Ishikawa (cell line): ENCODE measurements at regions not wholly inside any gene's neighbourhood (a gene's known extent, or its start where the extent isn't known, plus 50 kb on each side); places are given as distances from the start of the nearest gene placed in this dataset.

ENCODE experiments used
- CEBPB ChIP-seq: IDR thresholded peaks from 2 replicates; pipeline ENCODE4 v1.6.1; 2012
- CREB1 ChIP-seq: IDR thresholded peaks from 2 replicates; pipeline ENCODE4 v1.6.1; 2012; ENCODE audit warnings: low read depth
- EGR1 ChIP-seq: IDR thresholded peaks from 2 replicates; pipeline ENCODE4 v1.6.1; 2012
- EP300 ChIP-seq: IDR thresholded peaks from 2 replicates; pipeline ENCODE4 v1.6.1; 2012; ENCODE audit warnings: borderline replicate concordance
- FOXM1 ChIP-seq: IDR thresholded peaks from 2 replicates; pipeline ENCODE4 v1.6.1; 2012; ENCODE audit warnings: low read depth, borderline replicate concordance
- NFIC ChIP-seq: IDR thresholded peaks from 2 replicates; pipeline ENCODE4 v1.6.1; 2012
- RAD21 ChIP-seq: IDR thresholded peaks from 2 replicates; pipeline ENCODE4 v1.6.1; 2012; ENCODE audit warnings: low read depth
- TAF1 ChIP-seq: IDR thresholded peaks from 2 replicates; pipeline ENCODE4 v1.6.1; 2012; ENCODE audit warnings: low read depth, mild to moderate bottlenecking
- TCF12 ChIP-seq: IDR thresholded peaks from 2 replicates; pipeline ENCODE4 v1.6.1; 2012; ENCODE audit warnings: low read depth
- TEAD4 ChIP-seq: IDR thresholded peaks from 2 replicates; pipeline ENCODE4 v1.6.1; 2012
- YY1 ChIP-seq: IDR thresholded peaks from 2 replicates; pipeline ENCODE4 v1.6.1; 2012; ENCODE audit warnings: low read depth
- ZBTB7A ChIP-seq: IDR thresholded peaks from 2 replicates; pipeline ENCODE4 v1.6.1; 2012; ENCODE audit warnings: low read depth
- TF ChIP-seq, protein P1 (sequence below): IDR thresholded peaks from 2 replicates; pipeline ENCODE4 v1.6.1; 2012; ENCODE audit warnings: low read depth, mild to moderate bottlenecking
- TF ChIP-seq, protein P2 (sequence below): IDR thresholded peaks from 2 replicates; pipeline ENCODE4 v1.6.1; 2012
- TF ChIP-seq, protein P3 (sequence below): IDR thresholded peaks from 2 replicates; pipeline ENCODE4 v1.6.1; 2012

GRCh38 chr7:93039786-93040185 lies 78.0 kb downstream of the SAMD9 start:
- TF ChIP-seq, protein P1, sequence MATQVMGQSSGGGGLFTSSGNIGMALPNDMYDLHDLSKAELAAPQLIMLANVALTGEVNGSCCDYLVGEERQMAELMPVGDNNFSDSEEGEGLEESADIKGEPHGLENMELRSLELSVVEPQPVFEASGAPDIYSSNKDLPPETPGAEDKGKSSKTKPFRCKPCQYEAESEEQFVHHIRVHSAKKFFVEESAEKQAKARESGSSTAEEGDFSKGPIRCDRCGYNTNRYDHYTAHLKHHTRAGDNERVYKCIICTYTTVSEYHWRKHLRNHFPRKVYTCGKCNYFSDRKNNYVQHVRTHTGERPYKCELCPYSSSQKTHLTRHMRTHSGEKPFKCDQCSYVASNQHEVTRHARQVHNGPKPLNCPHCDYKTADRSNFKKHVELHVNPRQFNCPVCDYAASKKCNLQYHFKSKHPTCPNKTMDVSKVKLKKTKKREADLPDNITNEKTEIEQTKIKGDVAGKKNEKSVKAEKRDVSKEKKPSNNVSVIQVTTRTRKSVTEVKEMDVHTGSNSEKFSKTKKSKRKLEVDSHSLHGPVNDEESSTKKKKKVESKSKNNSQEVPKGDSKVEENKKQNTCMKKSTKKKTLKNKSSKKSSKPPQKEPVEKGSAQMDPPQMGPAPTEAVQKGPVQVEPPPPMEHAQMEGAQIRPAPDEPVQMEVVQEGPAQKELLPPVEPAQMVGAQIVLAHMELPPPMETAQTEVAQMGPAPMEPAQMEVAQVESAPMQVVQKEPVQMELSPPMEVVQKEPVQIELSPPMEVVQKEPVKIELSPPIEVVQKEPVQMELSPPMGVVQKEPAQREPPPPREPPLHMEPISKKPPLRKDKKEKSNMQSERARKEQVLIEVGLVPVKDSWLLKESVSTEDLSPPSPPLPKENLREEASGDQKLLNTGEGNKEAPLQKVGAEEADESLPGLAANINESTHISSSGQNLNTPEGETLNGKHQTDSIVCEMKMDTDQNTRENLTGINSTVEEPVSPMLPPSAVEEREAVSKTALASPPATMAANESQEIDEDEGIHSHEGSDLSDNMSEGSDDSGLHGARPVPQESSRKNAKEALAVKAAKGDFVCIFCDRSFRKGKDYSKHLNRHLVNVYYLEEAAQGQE, result no peak
- no peak for TF ChIP-seq NFIC
- TF ChIP-seq, protein P2, sequence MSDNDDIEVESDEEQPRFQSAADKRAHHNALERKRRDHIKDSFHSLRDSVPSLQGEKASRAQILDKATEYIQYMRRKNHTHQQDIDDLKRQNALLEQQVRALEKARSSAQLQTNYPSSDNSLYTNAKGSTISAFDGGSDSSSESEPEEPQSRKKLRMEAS, result no peak
- no peak for TF ChIP-seq CREB1

GRCh38 chr7:93039282-93039681 lies 78.5 kb downstream of the SAMD9 start:
- no peak for TF ChIP-seq YY1
- TF ChIP-seq, protein P2, result no peak
- TF ChIP-seq RAD21, result no peak
- no peak for TF ChIP-seq CEBPB
- no peak for TF ChIP-seq TEAD4
- TF ChIP-seq, protein P1, result no peak
- TF ChIP-seq EP300, result no peak
- TF ChIP-seq ZBTB7A, result no peak
- TF ChIP-seq FOXM1, result no peak
- no peak for TF ChIP-seq TAF1

DNA sequence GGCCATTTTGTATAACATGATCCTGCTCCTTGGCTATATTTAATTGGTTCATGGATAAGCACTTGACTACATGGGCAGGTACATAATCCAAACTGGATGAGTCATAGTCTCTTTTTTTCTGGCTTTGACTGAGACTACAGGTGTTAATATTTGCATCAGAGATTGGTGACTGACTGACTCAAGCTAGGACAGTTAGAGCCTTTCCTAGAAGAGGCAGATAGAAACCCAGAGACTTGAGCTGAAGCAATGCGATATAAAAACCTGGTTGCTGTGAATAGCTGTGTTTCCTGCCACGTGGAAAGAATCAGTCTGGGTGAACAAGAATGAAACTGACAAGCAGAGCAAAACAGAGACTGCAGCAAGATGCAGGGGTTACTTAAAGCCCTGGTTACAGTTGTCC lies 81.0 kb downstream of the SAMD9 start:
- TF ChIP-seq TCF12 (no peak), ZBTB7A (no peak), TAF1 (no peak), FOXM1 (no peak), RAD21 (no peak), EGR1 (no peak), NFIC (no peak), CREB1 (no peak), CEBPB (no peak), EP300 (no peak)
- TF ChIP-seq, protein P2, result no peak
- TF ChIP-seq, protein P3, sequence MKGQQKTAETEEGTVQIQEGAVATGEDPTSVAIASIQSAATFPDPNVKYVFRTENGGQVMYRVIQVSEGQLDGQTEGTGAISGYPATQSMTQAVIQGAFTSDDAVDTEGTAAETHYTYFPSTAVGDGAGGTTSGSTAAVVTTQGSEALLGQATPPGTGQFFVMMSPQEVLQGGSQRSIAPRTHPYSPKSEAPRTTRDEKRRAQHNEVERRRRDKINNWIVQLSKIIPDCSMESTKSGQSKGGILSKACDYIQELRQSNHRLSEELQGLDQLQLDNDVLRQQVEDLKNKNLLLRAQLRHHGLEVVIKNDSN, result no peak
- TF ChIP-seq, protein P1, result no peak

DNA sequence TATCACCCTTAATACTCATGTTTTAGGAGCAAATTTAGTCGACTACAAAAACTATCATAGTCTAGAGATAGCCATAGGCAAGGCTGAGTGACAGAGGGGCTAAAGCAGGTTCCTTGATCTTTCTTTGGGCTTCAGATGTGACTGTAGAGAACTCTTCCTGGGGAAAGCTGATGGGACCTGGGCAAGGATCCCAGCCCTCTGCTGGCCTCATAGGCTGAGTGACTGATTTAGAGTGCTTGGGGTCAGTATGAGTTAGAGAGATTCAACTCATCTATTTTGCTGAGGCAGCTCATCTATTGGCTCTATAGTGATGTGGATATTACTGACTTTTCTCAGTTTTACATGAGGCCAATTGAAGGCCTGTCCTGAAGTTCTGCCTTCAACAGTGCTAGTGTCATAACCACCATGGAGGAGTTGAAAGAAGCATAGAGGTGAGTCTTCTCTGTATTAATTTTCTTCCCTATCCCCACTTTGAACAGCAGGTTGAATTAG lies 81.6 kb downstream of the SAMD9 start:
- TF ChIP-seq RAD21, result no peak
- TF ChIP-seq, protein P3, result no peak
- TF ChIP-seq CEBPB, result no peak
- TF ChIP-seq ZBTB7A, result no peak
- TF ChIP-seq TEAD4, result no peak
- no peak for TF ChIP-seq FOXM1
- TF ChIP-seq, protein P1, result no peak
- TF ChIP-seq EGR1, result no peak
- TF ChIP-seq CREB1, result no peak
- no peak for TF ChIP-seq TAF1
- no peak for TF ChIP-seq YY1
